ENCODE measurements at regions not wholly inside any gene's neighbourhood (a gene's known extent, or its start where the extent isn't known, plus 50 kb on each side); places are given as distances from the start of the nearest gene placed in this dataset.

DNA sequence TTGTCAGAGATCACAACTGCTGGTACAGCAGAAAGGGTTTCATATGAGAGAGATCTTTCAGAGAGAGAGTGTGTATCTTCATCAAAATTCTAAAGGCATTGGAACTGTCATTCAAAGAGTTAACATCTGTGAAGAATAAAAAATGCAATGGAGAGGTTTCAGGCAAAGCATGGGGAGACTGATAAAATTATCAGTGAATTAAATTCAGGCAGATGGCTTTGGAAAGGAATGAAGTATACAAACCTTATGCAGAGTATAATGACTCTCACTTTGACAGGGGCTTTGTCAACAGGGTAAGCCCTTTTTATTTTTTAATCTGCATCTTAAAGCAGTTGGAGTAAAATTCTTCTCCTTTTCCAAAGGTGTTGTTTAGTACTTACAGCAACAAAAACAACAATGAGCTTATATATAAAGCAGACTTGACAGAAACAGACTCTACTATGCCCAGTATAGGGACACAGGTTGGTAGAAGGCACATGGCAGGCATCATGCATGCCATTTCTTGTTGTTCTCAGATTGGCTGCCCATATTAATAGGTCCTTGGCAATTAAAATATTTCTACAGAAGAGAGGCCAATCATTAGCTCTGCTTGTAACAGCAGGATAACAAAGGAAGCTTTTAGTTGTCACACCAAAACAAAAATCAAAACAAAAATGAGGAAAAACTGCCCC lies 54.9 kb upstream of the NXPH1 start:
- DNase-seq (ENCODE audit: low read depth), result no peak

DNA sequence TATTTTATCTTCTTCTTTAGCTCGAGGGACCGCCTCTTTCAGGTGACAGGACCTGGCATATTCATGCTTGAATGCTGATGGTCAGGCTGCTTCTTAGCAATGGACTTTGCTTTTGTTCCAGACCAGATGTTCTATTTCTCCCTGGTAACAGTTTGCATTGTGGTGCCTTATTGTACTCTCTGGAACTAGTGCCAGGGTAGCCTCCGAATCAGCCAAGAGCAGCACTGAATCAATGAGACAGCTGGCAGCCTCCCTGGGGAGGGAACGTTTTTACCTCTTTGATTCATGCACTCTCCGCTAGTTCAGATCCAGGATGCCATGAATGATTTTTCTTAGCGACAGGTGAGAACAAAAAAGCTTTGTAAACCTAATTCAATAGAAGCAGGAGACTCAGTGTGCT lies 54.1 kb upstream of the NXPH1 start:
- no peak for DNase-seq (ENCODE audit: low read depth)

- DNase-seq (ENCODE audit: low read depth), result no peak
Measured at GRCh38 chr7:8380130-8380529, 53.3 kb upstream of the NXPH1 start.

DNA sequence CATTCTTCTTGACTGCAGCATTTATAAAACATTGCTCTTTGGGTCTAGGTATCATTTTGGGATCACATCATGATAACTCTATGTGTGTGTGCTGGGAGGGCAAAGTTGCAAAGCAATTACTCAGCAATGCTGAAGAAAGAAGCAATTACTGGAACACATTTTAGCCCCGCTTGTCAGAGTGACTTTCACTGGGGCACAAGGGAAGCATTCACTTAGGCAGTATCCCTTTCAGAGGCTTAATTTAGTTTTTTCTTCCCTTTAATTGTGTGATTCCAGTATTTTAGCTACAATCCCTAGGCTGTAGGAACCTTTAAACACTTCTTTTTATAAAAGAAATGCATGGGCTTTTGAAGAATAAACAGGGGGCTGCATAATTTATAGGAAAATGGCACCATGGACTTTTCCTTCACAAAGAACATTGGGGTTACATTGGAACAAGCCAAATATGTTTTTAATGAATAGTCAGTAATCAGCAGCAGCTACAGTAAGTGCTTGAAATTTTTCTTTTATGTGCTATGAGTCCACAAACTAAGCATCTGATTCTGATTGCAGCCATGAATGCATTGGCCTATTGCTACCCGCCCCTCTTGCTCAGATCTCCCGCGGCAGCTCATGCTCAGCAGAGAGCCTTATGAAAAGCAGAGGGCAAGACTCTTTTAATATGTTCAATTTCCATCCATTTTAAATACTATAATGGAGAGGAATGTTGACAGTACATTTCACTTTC lies 51.2 kb upstream of the NXPH1 start:
- DNase-seq (ENCODE audit: low read depth), result no peak
